Mammary epithelial cell (primary cell): ENCODE measurements at regions not wholly inside any gene's neighbourhood (a gene's known extent, or its start where the extent isn't known, plus 50 kb on each side); places are given as distances from the start of the nearest gene placed in this dataset.

Experiments used
- CTCF ChIP-seq, 2 donors: IDR thresholded peaks in 1 of 2; conservative IDR thresholded peaks in 1 of 2; 2 replicates each; pipeline ENCODE4 v1.5.1; 2011 to 2012; ENCODE audit warnings: inconsistent platforms in 2 of 2, low read length in 2 of 2, mild to moderate bottlenecking in 2 of 2, control low read depth in 1 of 2, low read depth in 1 of 2; ENCODE audit not compliant: insufficient read depth in 1 of 2; ENCODE audit errors: extremely low read depth in 1 of 2
- EZH2 ChIP-seq: IDR thresholded peaks from 2 replicates; pipeline ENCODE4 v1.6.1; 2012; ENCODE audit warnings: low read length, inconsistent platforms, borderline replicate concordance

DNA sequence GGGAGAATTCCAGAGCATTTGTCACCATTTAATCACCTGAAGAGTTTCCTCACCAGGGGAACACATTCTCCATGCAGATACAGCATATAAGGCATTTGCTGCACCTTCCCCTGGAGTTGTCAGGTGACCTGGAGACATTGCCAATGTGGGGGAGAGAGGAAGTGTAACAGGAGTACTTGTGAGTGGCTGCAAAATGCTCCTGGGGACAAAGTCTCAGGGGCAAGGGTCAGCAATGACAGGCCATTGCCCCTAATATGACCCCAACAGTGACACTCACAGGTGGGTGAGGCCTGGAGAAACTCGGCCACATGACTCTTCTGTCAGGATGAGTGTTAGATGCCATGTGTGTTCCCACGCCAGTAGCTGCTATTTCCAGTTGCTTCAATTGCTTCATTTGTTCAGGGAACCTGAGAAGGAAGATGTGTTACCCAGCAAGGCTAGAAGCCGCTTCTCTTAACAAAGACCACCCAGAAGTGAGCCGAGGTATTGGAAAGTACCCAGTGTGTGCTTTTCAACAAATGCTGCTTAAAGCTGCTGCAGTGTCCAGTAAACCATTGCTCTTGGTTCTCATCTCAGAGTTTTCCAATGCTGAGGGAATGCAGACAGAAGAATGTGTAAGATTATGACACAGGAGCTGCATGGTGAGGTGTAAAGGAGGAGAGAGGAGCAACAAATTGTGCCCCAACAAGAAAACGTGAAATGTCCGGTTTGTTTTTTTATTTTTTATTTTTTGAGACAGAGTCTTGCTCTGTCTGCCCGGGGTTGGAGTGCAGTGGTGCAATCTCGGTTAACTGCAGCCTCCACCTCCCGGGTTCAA is 128.2 kb upstream of the SLC44A1 start:
- TF ChIP-seq CTCF (conservative IDR thresholded peaks at IDR 0.05 in 1 of 2, IDR thresholded peaks at IDR 0.05 in 1 of 2; ENCODE audit: extremely low read depth in 1 of 2, insufficient read depth in 1 of 2, low read depth in 1 of 2, low read length in 2 of 2), result no peak
- no peak for TF ChIP-seq EZH2
